Loucy (cell line): ENCODE measurements at regions not wholly inside any gene's neighbourhood (a gene's known extent, or its start where the extent isn't known, plus 50 kb on each side); places are given as distances from the start of the nearest gene placed in this dataset.

Source experiments
- H2AFZ ChIP-seq: fragments of 200-600 bp; sonication (generic); 2 replicates; pipeline ENCODE4 v1.6.0; 2016; ENCODE audit warnings: antibody characterized with exemption, mild to moderate bottlenecking, low read length, moderate library complexity
- H3F3A ChIP-seq: fragments of 200-600 bp; 2 replicates; pipeline ENCODE4 v1.6.0; 2016; ENCODE audit warnings: antibody characterized with exemption, low read depth, mild to moderate bottlenecking
- H3K27me3 ChIP-seq: fragments of 200-600 bp; sonication (generic); 2 replicates; pipeline ENCODE4 v1.6.1; 2014; ENCODE audit warnings: low read length, mild to moderate bottlenecking; ENCODE audit not compliant: insufficient read depth, poor library complexity, severe bottlenecking
- H3K36me3 ChIP-seq: fragments of 200-600 bp; sonication (generic); 2 replicates; pipeline ENCODE4 v1.6.1; 2016; ENCODE audit warnings: low read length; ENCODE audit not compliant: insufficient read depth
- H3K4me1 ChIP-seq: fragments of 200-600 bp; sonication (generic); 2 replicates; pipeline ENCODE4 v1.5.1; 2014; ENCODE audit warnings: low read length, mild to moderate bottlenecking; ENCODE audit not compliant: insufficient read depth, poor library complexity, severe bottlenecking
- H3K4me2 ChIP-seq: fragments of 200-600 bp; sonication (generic); 2 replicates; pipeline ENCODE4 v1.6.0; 2014; ENCODE audit warnings: antibody characterized with exemption, low read length, low read depth, mild to moderate bottlenecking; ENCODE audit not compliant: poor library complexity, severe bottlenecking
- H3K4me3 ChIP-seq: fragments of 200-600 bp; sonication (generic); 2 replicates; pipeline ENCODE4 v1.5.1; 2014; ENCODE audit warnings: low read length, mild to moderate bottlenecking, mixed read lengths; ENCODE audit not compliant: poor library complexity, severe bottlenecking
- H3K79me2 ChIP-seq: fragments of 200-600 bp; sonication (generic); 2 replicates; pipeline ENCODE4 v1.6.1; 2014; ENCODE audit warnings: low read length; ENCODE audit not compliant: insufficient read depth
- H3K9ac ChIP-seq: fragments of 200-600 bp; sonication (generic); 2 replicates; pipeline ENCODE4 v1.6.0; 2014; ENCODE audit warnings: mild to moderate bottlenecking, low read depth, low read length, moderate library complexity; ENCODE audit not compliant: poor library complexity, severe bottlenecking
- H3K9me2 ChIP-seq: fragments of 200-600 bp; sonication (generic); replicated peaks from 2 replicates; pipeline ENCODE4 v1.6.1; 2016; ENCODE audit warnings: low read depth, low read length, mixed read lengths
- H3K9me3 ChIP-seq: fragments of 200-600 bp; sonication (generic); 2 replicates; pipeline ENCODE4 v1.6.1; 2014; ENCODE audit warnings: mild to moderate bottlenecking, antibody characterized with exemption, low read length, low read depth; ENCODE audit not compliant: insufficient read depth
- H4K20me1 ChIP-seq: fragments of 200-600 bp; sonication (generic); 2 replicates; pipeline ENCODE4 v1.6.0; 2014; ENCODE audit warnings: antibody characterized with exemption, low read length, mild to moderate bottlenecking; ENCODE audit not compliant: insufficient read depth, poor library complexity, severe bottlenecking
- EZH2phosphoT487 ChIP-seq: fragments of 200-600 bp; IDR thresholded peaks from 2 replicates; pipeline ENCODE4 v1.6.1; 2018; ENCODE audit warnings: antibody characterized with exemption, mild to moderate bottlenecking, moderate library complexity, borderline replicate concordance
- TF ChIP-seq, protein P1 (sequence below): fragments of 200-600 bp; sonication (generic); conservative IDR thresholded peaks from 2 replicates; pipeline ENCODE4 v1.5.1; 2014; ENCODE audit warnings: mild to moderate bottlenecking, antibody characterized with exemption, low read length

DNA sequence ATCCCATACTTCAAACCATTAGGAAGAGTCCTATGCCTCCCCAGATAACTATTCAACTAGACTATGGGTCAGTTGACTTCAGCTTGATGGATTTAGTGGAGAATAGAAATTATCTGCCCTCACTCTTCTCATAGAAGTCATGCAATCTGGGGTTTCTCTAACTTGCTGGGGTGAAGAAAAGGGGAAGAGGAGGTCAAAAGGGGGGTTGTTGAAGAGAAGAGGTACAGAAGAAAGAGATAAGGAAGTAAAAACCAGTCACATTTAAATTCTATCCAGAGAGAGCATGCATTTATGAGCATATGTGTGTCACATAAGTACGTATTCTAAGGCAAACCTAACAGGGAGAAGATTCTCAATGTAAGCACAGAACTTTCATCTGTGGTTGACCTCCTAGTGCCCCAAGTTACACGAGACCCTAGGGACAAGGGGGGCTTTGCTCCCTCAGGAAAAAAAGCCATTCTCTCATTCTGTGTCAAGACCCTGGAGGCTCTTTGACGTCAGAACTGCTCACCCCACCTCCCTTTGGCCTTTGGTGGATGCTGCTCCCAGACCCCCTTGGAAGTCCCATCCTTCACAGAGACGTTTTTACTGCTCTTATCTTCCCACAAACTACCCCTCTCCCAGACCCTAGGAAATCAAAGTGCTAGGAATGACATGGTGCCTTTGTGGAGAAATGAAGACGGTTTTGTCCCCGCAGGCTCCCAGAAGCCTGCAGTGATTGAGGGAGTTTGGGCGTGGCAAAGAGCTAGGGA, 236.8 kb upstream of the TNP1 start:
- Histone ChIP-seq H3K4me1 (no peaks in the 10 kb centered on the region), H3K4me3 (no peak overlapping the region), H3K27me3 (no peaks in the 10 kb centered on the region), H3K9me3 (no peaks in the 10 kb centered on the region), H4K20me1 (no peaks in the 10 kb centered on the region), H3K36me3 (no peaks in the 10 kb centered on the region), H3K9ac (no peak overlapping the region), H3K9me2 (no peaks in the 10 kb centered on the region), H3K4me2 (no peak overlapping the region), H2AFZ (no peak overlapping the region), H3F3A (no peaks in the 10 kb centered on the region), H3K79me2 (no peaks in the 10 kb centered on the region)
- TF ChIP-seq, protein P1, sequence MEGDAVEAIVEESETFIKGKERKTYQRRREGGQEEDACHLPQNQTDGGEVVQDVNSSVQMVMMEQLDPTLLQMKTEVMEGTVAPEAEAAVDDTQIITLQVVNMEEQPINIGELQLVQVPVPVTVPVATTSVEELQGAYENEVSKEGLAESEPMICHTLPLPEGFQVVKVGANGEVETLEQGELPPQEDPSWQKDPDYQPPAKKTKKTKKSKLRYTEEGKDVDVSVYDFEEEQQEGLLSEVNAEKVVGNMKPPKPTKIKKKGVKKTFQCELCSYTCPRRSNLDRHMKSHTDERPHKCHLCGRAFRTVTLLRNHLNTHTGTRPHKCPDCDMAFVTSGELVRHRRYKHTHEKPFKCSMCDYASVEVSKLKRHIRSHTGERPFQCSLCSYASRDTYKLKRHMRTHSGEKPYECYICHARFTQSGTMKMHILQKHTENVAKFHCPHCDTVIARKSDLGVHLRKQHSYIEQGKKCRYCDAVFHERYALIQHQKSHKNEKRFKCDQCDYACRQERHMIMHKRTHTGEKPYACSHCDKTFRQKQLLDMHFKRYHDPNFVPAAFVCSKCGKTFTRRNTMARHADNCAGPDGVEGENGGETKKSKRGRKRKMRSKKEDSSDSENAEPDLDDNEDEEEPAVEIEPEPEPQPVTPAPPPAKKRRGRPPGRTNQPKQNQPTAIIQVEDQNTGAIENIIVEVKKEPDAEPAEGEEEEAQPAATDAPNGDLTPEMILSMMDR = no peak
- no peak for TF ChIP-seq EZH2phosphoT487

DNA sequence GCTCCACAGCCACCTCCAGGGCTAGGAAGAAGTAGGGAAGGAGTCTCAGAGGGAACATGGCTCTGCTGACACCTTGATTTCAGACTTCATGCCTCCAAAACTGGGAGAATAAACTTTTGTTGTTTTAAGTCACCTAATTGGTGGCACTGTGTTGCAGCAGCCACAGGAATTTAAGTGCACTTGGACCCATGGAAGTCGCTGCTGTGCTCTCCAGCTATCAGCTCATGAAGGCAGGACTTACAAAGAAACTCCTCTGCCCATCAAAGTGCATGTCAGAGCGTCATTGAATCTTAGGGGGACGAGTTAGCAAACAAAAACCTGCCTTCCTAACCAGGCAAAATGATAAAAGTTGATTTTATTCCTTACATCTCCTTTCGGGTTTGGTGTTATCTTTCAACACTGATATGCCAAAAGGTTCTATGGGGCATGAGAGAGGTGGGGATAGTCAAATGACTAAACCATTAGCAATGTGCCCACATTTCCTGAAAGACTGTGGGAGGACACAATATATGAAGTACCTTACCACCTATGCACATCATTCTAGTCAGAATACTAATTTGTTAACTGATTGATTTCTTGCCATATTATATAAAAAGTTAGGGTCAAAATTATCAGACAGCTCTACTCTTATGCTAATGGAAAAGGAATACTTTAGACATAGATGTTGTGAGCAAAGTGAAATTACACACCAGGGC, 235.8 kb upstream of the TNP1 start:
- H3K79me2 ChIP-seq = no peaks in the 10 kb centered on the region
- no peak overlapping the region for H3K4me3 ChIP-seq
- no peaks in the 10 kb centered on the region for H3K9me3 ChIP-seq
- H3K9me2 ChIP-seq = no peaks in the 10 kb centered on the region
- H2AFZ ChIP-seq = no peak overlapping the region
- no peaks in the 10 kb centered on the region for H4K20me1 ChIP-seq
- TF ChIP-seq EZH2phosphoT487 = no peak
- TF ChIP-seq, protein P1 = no peak
- H3K9ac ChIP-seq = no peak overlapping the region
- no peaks in the 10 kb centered on the region for H3K27me3 ChIP-seq
- no peaks in the 10 kb centered on the region for H3F3A ChIP-seq
- H3K4me1 ChIP-seq = no peaks in the 10 kb centered on the region
- H3K4me2 ChIP-seq = no peak overlapping the region
- H3K36me3 ChIP-seq = no peaks in the 10 kb centered on the region

DNA sequence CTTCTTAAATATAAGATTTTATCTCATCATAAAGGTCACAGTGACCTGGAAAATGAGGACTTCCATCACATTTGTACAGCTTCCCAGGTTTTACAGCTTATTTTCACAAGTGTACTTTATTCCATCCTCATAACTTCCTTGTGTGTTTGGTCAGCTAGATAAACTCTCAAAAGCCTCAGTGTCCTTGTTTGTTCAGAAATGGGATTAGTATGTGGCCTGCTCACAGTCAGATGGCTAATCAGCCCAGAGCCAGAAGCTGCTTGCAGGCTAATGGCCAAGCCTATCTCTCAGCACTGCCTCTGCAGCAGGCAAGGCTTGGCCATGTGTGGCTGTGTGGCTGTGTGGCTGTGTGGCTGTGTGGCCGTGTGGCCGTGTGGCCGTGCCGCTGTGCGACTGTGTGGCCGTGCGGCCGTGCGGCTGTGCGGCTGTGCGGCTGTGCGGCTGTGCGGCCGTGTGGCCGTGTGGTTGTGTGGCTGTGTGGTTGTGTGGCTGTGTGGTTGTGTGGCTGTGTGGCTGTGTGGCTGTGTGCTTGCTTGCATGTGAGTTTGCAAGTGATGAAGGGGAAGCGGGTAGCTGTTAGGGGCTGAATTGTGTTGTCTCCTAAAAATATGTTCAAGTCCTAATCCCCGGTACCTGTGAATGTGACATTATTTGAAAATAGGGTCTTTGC, 233.0 kb upstream of the TNP1 start:
- Histone ChIP-seq H3F3A (no peaks in the 10 kb centered on the region), H3K9me2 (no peaks in the 10 kb centered on the region), H3K9me3 (no peaks in the 10 kb centered on the region), H3K79me2 (no peaks in the 10 kb centered on the region), H3K4me2 (no peak overlapping the region), H3K9ac (no peak overlapping the region), H3K4me1 (no peaks in the 10 kb centered on the region), H4K20me1 (no peaks in the 10 kb centered on the region), H3K4me3 (no peak overlapping the region), H3K36me3 (no peaks in the 10 kb centered on the region), H2AFZ (no peak overlapping the region), H3K27me3 (no peaks in the 10 kb centered on the region)
- TF ChIP-seq, protein P1 = no peak
- no peak for TF ChIP-seq EZH2phosphoT487
